ENCODE measurements at regions not wholly inside any gene's neighbourhood (a gene's known extent, or its start where the extent isn't known, plus 50 kb on each side); places are given as distances from the start of the nearest gene placed in this dataset.

- no peak for ATAC-seq
- TF ChIP-seq EP300 (IDR thresholded peaks at IDR 0.05) = no peak
- no peak for TF ChIP-seq CTCF (IDR thresholded peaks at IDR 0.05)
- TF ChIP-seq POLR2A (IDR thresholded peaks at IDR 0.05) = no peak
- TF ChIP-seq POLR2AphosphoS5 (IDR thresholded peaks at IDR 0.05) = no peak
- no peaks in the 10 kb centered on the region for H3K36me3 ChIP-seq
- H3K9me3 ChIP-seq = no peaks in the 10 kb centered on the region
- no peak overlapping the region for H3K4me3 ChIP-seq
- H3K27ac ChIP-seq = no peak overlapping the region
- H3K27me3 ChIP-seq = no peaks in the 10 kb centered on the region
- H3K4me1 ChIP-seq = no peaks in the 10 kb centered on the region
These were observed 1357.7 kb downstream of the PCDH9 start for GRCh38 chr13:65872448-65872847.

- no peak overlapping the region for H3K4me3 ChIP-seq
- no peaks in the 10 kb centered on the region for H3K27me3 ChIP-seq
- TF ChIP-seq POLR2A (IDR thresholded peaks at IDR 0.05) (no peak), CTCF (IDR thresholded peaks at IDR 0.05) (no peak), EP300 (IDR thresholded peaks at IDR 0.05) (no peak), POLR2AphosphoS5 (IDR thresholded peaks at IDR 0.05) (no peak)
- H3K4me1 ChIP-seq = no peaks in the 10 kb centered on the region
- H3K9me3 ChIP-seq = no peaks in the 10 kb centered on the region
- no peak overlapping the region for H3K27ac ChIP-seq
- WGBS, 2 donors (ENCODE audit: low coverage in 1 of 2) = 67 to 78% methylated on average over 5 to 6 of the region's 6 CpGs
- no peaks in the 10 kb centered on the region for H3K36me3 ChIP-seq
- ATAC-seq = no peak
These were observed 1361.3 kb downstream of the PCDH9 start for GRCh38 chr13:65868884-65869283.

- Histone ChIP-seq H3K9me3 (no peaks in the 10 kb centered on the region), H3K36me3 (no peaks in the 10 kb centered on the region), H3K4me1 (no peaks in the 10 kb centered on the region), H3K27me3 (no peaks in the 10 kb centered on the region), H3K27ac (no peak overlapping the region), H3K4me3 (no peak overlapping the region)
- 74 to 83% methylated on average over 4 of the region's 4 CpGs for WGBS, 2 donors (ENCODE audit: low coverage in 1 of 2)
- ATAC-seq = no peak
- TF ChIP-seq POLR2AphosphoS5 (IDR thresholded peaks at IDR 0.05) (no peak), CTCF (IDR thresholded peaks at IDR 0.05) (no peak), EP300 (IDR thresholded peaks at IDR 0.05) (no peak), POLR2A (IDR thresholded peaks at IDR 0.05) (no peak)
These were observed 1362.0 kb downstream of the PCDH9 start for GRCh38 chr13:65868099-65868498.

- no peak for TF ChIP-seq POLR2AphosphoS5 (IDR thresholded peaks at IDR 0.05)
- no peak for TF ChIP-seq POLR2A (IDR thresholded peaks at IDR 0.05)
- no peak for TF ChIP-seq CTCF (IDR thresholded peaks at IDR 0.05)
- no peak for TF ChIP-seq EP300 (IDR thresholded peaks at IDR 0.05)
- Histone ChIP-seq H3K4me3 (no peak overlapping the region), H3K27ac (no peak overlapping the region)
These were observed 1364.0 kb downstream of the PCDH9 start for GRCh38 chr13:65866138-65866537.

GRCh38 chr13:65865206-65865605, 1364.9 kb downstream of the PCDH9 start:
- WGBS, 2 donors (ENCODE audit: low coverage in 1 of 2) = 81 to 86% methylated on average over 2 of the region's 2 CpGs
- Histone ChIP-seq H3K9me3 (no peaks in the 10 kb centered on the region), H3K4me3 (no peak overlapping the region), H3K4me1 (no peaks in the 10 kb centered on the region), H3K27me3 (no peaks in the 10 kb centered on the region), H3K36me3 (no peaks in the 10 kb centered on the region), H3K27ac (no peak overlapping the region)
- TF ChIP-seq POLR2AphosphoS5 (IDR thresholded peaks at IDR 0.05) = no peak
- TF ChIP-seq EP300 (IDR thresholded peaks at IDR 0.05) = no peak
- TF ChIP-seq CTCF (IDR thresholded peaks at IDR 0.05) = no peak
- no peak for TF ChIP-seq POLR2A (IDR thresholded peaks at IDR 0.05)
- no peak for ATAC-seq

More at GRCh38 chr13:65866138-65866537, 1364.0 kb downstream of the PCDH9 start:
- no peak for ATAC-seq
- H3K27me3 ChIP-seq = no peaks in the 10 kb centered on the region
- H3K4me1 ChIP-seq = no peaks in the 10 kb centered on the region
- H3K36me3 ChIP-seq = no peaks in the 10 kb centered on the region
- H3K9me3 ChIP-seq = no peaks in the 10 kb centered on the region
- 92% methylated on average over 6 of the region's 6 CpGs for WGBS, 2 donors (ENCODE audit: low coverage in 1 of 2)

Data from gastroesophageal sphincter (tissue), 4 donors.